ENCODE measurements at regions not wholly inside any gene's neighbourhood (a gene's known extent, or its start where the extent isn't known, plus 50 kb on each side); places are given as distances from the start of the nearest gene placed in this dataset.
A peak's percentile ranks its signal among the peaks of the same experiment; 100 is the strongest.

- ATAC-seq (replicated peaks) (no peak), DNase-seq (no peak)
- Mint-ChIP-seq H3K36me3 (ENCODE audit: insufficient read depth) (peaks cover 3% of the 10 kb centered on the region), H3K4me1 (ENCODE audit: low read depth in 2 of 2) (peaks cover 0 to 2% of the 10 kb centered on the region in 2 donors), H3K4me3 (no peak overlapping the region), H3K9me3 (no peaks in the 10 kb centered on the region), H3K27ac (no peak overlapping the region), H3K27me3 (no peaks in the 10 kb centered on the region)
Observed at GRCh38 chr5:93909356-93909755, 168.0 kb upstream of the POU5F2 start.

- Mint-ChIP-seq H3K4me1 (ENCODE audit: low read depth in 2 of 2) (no peaks in the 10 kb centered on the region), H3K27ac (no peak overlapping the region), H3K4me3 (no peak overlapping the region), H3K9me3 (no peaks in the 10 kb centered on the region), H3K36me3 (ENCODE audit: insufficient read depth) (no peaks in the 10 kb centered on the region), H3K27me3 (no peaks in the 10 kb centered on the region)
- ATAC-seq (replicated peaks) (no peak), DNase-seq (no peak)
Observed at GRCh38 chr5:93904917-93905316, 163.5 kb upstream of the POU5F2 start.

- H3K27me3 Mint-ChIP-seq, result no peaks in the 10 kb centered on the region
Observed at GRCh38 chr5:93902288-93902687, 160.9 kb upstream of the POU5F2 start.

GRCh38 chr5:93899026-93899600 lies 157.7 kb upstream of the POU5F2 start:
- H3K4me3 Mint-ChIP-seq, result no peak overlapping the region
- H3K4me1 Mint-ChIP-seq (ENCODE audit: low read depth in 2 of 2), result no peaks in the 10 kb centered on the region
- no peak for DNase-seq
- no peak for ATAC-seq (replicated peaks)
- H3K9me3 Mint-ChIP-seq, result no peaks in the 10 kb centered on the region
- H3K27me3 Mint-ChIP-seq, result no peaks in the 10 kb centered on the region
- H3K36me3 Mint-ChIP-seq (ENCODE audit: insufficient read depth), result no peaks in the 10 kb centered on the region
- H3K27ac Mint-ChIP-seq, result no peak overlapping the region

More at GRCh38 chr5:93902288-93902687, 160.9 kb upstream of the POU5F2 start:
- H3K4me1 Mint-ChIP-seq (ENCODE audit: low read depth in 2 of 2), result no peaks in the 10 kb centered on the region
- no peak overlapping the region for H3K4me3 Mint-ChIP-seq
- no peak overlapping the region for H3K27ac Mint-ChIP-seq
- no peaks in the 10 kb centered on the region for H3K36me3 Mint-ChIP-seq (ENCODE audit: insufficient read depth)
- ATAC-seq (replicated peaks) (no peak), DNase-seq (no peak)
- no peaks in the 10 kb centered on the region for H3K9me3 Mint-ChIP-seq

GRCh38 chr5:93894601-93895354 lies 153.4 kb upstream of the POU5F2 start:
- Mint-ChIP-seq H3K9me3 (no peaks in the 10 kb centered on the region), H3K36me3 (ENCODE audit: insufficient read depth) (no peaks in the 10 kb centered on the region), H3K4me3 (no peak overlapping the region), H3K4me1 (ENCODE audit: low read depth in 2 of 2) (peaks cover 0 to 2% of the 10 kb centered on the region in 2 donors), H3K27ac (peak overlapping the region in 1 of 2 donors; percentile 8), H3K27me3 (no peaks in the 10 kb centered on the region)
- DNase-seq (no peak), ATAC-seq (replicated peaks) (no peak)

- H3K36me3 Mint-ChIP-seq (ENCODE audit: insufficient read depth), result no peaks in the 10 kb centered on the region
- ATAC-seq (replicated peaks) (no peak), DNase-seq (no peak)
- H3K4me1 Mint-ChIP-seq (ENCODE audit: low read depth in 2 of 2), result peaks cover under 1 to 2% of the 10 kb centered on the region in 2 donors
- H3K27me3 Mint-ChIP-seq, result no peaks in the 10 kb centered on the region
- no peak overlapping the region for H3K4me3 Mint-ChIP-seq
- H3K9me3 Mint-ChIP-seq, result no peaks in the 10 kb centered on the region
- H3K27ac Mint-ChIP-seq, result no peak overlapping the region
Observed at GRCh38 chr5:93893075-93893474, 151.7 kb upstream of the POU5F2 start.

GRCh38 chr5:93892481-93892880 lies 151.1 kb upstream of the POU5F2 start:
- Mint-ChIP-seq H3K4me1 (ENCODE audit: low read depth in 2 of 2) (peaks cover 2 to 6% of the 10 kb centered on the region in 2 donors), H3K9me3 (no peaks in the 10 kb centered on the region), H3K27me3 (no peaks in the 10 kb centered on the region), H3K4me3 (no peak overlapping the region), H3K27ac (no peak overlapping the region), H3K36me3 (ENCODE audit: insufficient read depth) (no peaks in the 10 kb centered on the region)
- DNase-seq (no peak), ATAC-seq (replicated peaks) (no peak)

GRCh38 chr5:93891491-93892480 lies 150.4 kb upstream of the POU5F2 start:
- ATAC-seq (replicated peaks) (no peak), DNase-seq (no peak)
- peaks cover 5 to 13% of the 10 kb centered on the region in 2 donors for H3K4me1 Mint-ChIP-seq (ENCODE audit: low read depth in 2 of 2)
- no peaks in the 10 kb centered on the region for H3K36me3 Mint-ChIP-seq (ENCODE audit: insufficient read depth)
- no peaks in the 10 kb centered on the region for H3K27me3 Mint-ChIP-seq
- no peak overlapping the region for H3K4me3 Mint-ChIP-seq
- H3K27ac Mint-ChIP-seq, result no peak overlapping the region
- no peaks in the 10 kb centered on the region for H3K9me3 Mint-ChIP-seq

- Mint-ChIP-seq H3K36me3 (ENCODE audit: insufficient read depth) (no peaks in the 10 kb centered on the region), H3K4me1 (ENCODE audit: low read depth in 2 of 2) (peaks cover 7 to 25% of the 10 kb centered on the region in 2 donors), H3K27me3 (no peaks in the 10 kb centered on the region), H3K27ac (no peak overlapping the region), H3K4me3 (no peak overlapping the region), H3K9me3 (no peaks in the 10 kb centered on the region)
- ATAC-seq (replicated peaks) (no peak), DNase-seq (no peak)
Observed at GRCh38 chr5:93890657-93891056, 149.3 kb upstream of the POU5F2 start.

GRCh38 chr5:93887678-93888077 lies 146.3 kb upstream of the POU5F2 start:
- DNase-seq, result no peak
- peaks cover 5 to 26% of the 10 kb centered on the region in 2 donors for H3K4me1 Mint-ChIP-seq (ENCODE audit: low read depth in 2 of 2)
- ATAC-seq (replicated peaks), result no peak
- H3K36me3 Mint-ChIP-seq (ENCODE audit: insufficient read depth), result no peaks in the 10 kb centered on the region
- no peak overlapping the region for H3K27ac Mint-ChIP-seq
- H3K4me3 Mint-ChIP-seq, result no peak overlapping the region
- no peaks in the 10 kb centered on the region for H3K27me3 Mint-ChIP-seq
- no peaks in the 10 kb centered on the region for H3K9me3 Mint-ChIP-seq

GRCh38 chr5:93886917-93887361 lies 145.5 kb upstream of the POU5F2 start:
- H3K27ac Mint-ChIP-seq, result no peak overlapping the region
- H3K36me3 Mint-ChIP-seq (ENCODE audit: insufficient read depth), result no peaks in the 10 kb centered on the region
- no peaks in the 10 kb centered on the region for H3K9me3 Mint-ChIP-seq
- DNase-seq (no peak), ATAC-seq (replicated peaks) (no peak)
- H3K27me3 Mint-ChIP-seq, result no peaks in the 10 kb centered on the region
- H3K4me3 Mint-ChIP-seq, result peak overlapping the region; percentile 8 to 34
- H3K4me1 Mint-ChIP-seq (ENCODE audit: low read depth in 2 of 2), result peaks cover 5 to 26% of the 10 kb centered on the region in 2 donors

- no peak overlapping the region for H3K27ac Mint-ChIP-seq
- ATAC-seq (replicated peaks) (no peak), DNase-seq (no peak)
- H3K4me3 Mint-ChIP-seq, result no peak overlapping the region
- peaks cover 5 to 26% of the 10 kb centered on the region in 2 donors for H3K4me1 Mint-ChIP-seq (ENCODE audit: low read depth in 2 of 2)
- no peaks in the 10 kb centered on the region for H3K9me3 Mint-ChIP-seq
- no peaks in the 10 kb centered on the region for H3K36me3 Mint-ChIP-seq (ENCODE audit: insufficient read depth)
- no peaks in the 10 kb centered on the region for H3K27me3 Mint-ChIP-seq
Observed at GRCh38 chr5:93886098-93886806, 144.9 kb upstream of the POU5F2 start.

- H3K9me3 Mint-ChIP-seq, result no peaks in the 10 kb centered on the region
- H3K27me3 Mint-ChIP-seq, result no peaks in the 10 kb centered on the region
- no peak for ATAC-seq (replicated peaks)
- H3K36me3 Mint-ChIP-seq (ENCODE audit: insufficient read depth), result no peaks in the 10 kb centered on the region
- no peak for DNase-seq
- peaks cover 5 to 26% of the 10 kb centered on the region in 2 donors for H3K4me1 Mint-ChIP-seq (ENCODE audit: low read depth in 2 of 2)
- H3K4me3 Mint-ChIP-seq, result no peak overlapping the region
- no peak overlapping the region for H3K27ac Mint-ChIP-seq
Observed at GRCh38 chr5:93884254-93884653, 142.9 kb upstream of the POU5F2 start.

Data from effector memory CD8-positive, alpha-beta T cell (primary cell).